Activated effector memory CD4-positive, alpha-beta T cell treated with anti-CD3 and anti-CD28 coated beads, Interleukin-2, amount 50 U/mL, for 16 hours (primary cell): ENCODE measurements at regions not wholly inside any gene's neighbourhood (a gene's known extent, or its start where the extent isn't known, plus 50 kb on each side); places are given as distances from the start of the nearest gene placed in this dataset.

ENCODE experiments used
- DNase-seq: peaks from one replicate; pipeline ENCODE4 v3.0.0-alpha.2; 2020

DNA sequence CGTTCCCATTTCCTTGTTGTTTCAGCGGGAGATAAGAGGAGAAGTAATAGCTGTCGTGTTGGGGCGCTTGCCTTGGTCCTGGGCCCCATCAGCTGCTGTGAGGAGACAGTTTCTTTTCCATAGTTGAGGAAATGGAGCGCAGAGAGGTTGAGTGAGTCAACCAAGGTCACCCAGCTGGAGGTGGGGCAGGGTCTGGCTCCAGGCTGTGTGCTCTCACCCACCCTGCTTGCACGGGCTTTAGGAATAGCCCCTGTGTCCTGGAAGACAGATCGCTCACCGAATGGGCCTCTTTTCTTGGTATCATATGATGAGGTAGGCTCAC lies 165.7 kb upstream of the RTL1 start:
- peak; percentile 14 for DNase-seq

DNA sequence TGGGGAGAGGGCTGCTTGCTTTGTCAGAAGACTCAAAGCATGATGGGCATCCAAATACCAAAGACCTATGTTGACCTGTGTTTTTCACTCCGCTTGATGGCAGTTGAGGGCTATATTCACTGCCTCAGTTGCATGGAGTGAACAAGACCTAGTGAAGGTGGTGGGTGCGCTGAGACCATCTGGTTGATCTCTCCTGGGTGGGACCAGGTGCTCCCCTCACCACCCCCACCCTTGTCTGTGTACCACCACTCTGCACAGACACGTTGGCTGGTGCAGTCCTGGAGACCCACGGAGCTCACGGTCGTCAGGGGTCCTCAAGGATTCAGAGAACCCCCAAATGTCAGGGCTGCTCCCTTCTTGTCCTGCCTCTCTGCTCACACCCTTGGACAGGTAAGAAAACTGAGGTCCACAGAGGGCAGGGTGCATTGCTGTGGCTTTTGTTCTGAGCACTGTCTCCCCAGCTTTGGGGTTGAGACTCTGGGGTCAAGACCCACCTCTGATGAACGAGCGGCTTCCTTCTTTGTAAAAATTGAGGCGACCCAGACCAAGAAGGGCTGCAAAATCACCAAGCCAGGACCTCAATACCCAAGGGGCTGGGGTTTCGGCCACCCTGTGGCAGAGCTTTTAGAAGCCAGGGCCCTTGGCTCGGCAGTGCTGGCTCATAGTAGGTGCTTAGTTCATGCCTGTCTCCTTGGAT lies 166.3 kb upstream of the RTL1 start:
- peak; percentile 34 for DNase-seq

DNA sequence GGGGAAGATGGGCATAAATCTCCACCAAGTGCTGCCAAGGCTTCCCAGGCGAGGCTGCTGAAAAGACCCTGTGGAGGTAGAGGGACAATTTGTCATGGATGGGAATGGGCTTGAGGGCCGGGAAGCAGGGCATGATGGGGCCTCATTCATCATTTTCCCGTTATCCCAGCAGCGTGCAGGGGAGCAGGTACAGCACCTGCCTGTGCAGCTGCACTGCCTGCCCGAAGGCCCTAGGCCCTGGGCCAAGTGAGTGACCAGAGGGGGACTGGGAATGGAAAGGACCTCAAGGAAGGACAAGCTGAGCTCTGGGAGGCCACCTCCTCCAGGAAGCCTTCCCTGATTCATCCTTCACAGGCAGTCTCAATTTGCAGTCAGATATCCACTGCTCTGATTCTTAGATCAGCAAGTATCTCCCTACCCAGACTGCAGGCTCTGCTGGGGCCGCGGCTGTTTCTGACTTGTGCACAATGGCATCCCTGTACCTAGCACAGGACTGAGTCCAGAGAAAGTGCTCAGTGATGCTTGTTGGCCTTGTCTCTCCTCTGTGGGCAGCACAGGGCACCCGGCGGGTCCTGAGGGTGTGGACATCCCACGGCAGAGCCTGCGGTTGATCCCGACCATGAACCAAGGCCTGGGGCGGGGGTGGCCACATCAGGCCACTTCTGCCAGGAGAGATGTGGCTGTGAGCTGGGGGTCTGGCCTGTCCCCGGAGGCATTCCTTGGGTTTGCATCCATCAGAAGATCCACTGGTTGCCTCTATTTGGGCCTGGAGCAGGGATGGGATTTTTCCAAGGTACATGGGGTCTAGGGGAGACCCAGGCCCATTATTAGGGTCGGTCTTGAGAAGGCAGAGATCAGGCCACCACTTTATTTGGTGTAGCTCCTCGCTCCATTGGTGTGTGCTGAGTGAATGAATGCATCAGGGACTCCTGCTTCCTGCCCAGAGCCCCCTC lies 167.3 kb upstream of the RTL1 start:
- DNase-seq: peak; percentile 50

DNA sequence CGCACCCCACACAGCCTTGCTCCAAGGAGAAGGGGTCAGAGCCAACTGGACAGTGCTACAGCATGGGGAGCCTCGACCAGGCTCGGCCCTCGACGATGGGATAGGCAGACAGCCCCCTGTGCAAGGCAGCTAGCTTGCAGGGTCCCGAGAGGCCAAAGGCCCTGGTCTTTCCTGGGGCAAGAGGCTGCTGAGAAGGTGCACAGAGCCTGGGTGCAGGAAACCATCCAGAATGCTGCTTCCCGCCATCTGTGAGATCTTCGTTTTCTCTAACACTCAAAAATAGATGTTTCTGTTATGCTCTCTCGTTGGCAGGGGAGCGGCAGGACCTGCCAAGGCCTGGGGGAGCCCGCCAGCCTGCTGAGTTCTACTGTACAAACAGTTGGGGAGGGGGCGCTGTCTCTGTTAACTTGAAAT lies 168.0 kb upstream of the RTL1 start:
- DNase-seq: peak; percentile 45

DNA sequence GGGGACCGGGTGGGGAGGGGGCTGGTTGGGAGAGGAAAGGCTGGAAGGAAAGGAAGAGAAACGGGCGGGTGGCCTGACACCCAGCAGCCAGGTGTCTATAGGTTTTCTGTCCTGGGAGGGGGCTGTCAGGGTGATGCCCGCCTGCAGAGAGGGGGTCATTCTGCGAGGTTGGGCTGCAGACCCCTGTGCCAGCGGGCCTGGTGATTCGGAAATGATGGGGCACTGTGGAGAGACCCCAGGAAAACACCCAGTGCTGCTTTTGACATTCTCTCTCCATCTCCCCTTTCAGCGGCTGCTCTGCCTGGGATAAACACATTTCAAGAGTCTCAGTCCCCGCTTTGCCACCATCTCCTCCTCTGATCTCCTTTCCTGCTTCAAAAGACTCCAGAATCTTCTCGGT lies 168.5 kb upstream of the RTL1 start:
- DNase-seq: peak; percentile 39

DNA sequence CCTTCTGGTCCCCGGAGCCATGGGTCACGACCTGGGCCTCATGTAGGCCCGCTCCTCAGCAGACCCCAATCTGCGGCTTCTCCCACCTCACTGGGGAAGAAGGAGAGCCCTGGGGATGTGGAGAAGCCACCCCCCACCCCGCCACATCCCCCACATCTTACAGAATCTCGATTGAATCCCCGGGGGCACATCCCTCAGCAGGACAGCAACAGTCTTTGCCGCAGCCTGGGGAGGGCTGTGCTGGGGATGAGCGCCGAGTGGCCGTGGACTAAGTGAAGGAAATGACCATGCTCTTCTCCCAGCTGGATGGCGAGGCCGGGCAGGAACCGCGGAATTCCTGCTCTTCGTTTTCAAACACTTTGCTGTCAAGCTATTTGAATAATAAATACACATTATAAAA lies 169.0 kb upstream of the RTL1 start:
- peak; percentile 28 for DNase-seq

DNA sequence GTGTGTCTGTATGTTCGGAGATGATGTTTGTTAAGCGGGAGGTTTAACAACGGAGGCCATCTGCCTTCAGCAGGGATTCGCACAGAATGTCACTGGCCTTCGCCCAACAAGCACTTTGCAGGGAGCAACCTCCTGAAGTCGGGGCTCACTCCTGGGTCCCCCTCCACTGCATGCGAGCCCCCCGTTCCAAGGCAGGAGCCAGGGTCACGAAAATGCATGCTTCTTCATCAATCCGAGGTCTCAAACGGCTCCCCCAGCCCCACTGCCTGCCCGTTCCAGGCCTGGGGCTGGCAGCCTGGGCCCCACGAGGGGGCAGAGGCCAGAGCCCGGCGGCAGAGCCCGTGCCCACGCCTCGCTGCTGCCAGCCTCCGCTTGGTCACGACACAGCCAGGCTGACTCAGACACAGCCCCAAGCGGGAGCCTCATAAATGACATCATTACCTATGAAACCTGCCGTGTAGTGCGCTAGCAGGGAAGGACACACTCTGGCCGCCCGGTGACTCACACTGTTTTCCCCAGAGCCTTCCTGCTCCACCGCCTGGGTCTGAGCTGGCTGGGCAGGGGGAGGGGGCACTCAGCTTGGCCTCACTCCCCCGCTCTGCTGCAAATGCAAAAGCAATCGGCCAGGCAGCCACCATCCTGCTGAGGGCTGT lies 169.5 kb upstream of the RTL1 start:
- DNase-seq: peak; percentile 41

DNA sequence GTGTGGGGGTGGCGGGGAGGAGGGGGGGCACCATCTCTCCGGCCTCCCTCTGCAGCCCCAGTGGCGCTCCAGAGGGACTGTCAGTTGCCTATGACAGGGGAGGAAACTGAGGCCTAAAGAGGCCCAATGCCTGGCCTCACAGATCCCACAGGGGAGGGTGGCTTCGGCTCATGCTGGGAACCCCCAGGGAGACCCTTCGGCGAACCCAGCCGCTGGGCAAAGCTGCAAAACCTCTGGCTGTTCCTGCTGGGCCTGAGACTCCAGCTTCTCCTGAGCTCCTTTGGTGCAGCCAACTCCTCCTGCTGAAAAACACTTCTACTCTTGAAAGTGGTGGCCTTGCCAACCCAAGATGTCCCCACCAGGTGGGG lies 170.1 kb upstream of the RTL1 start:
- DNase-seq: no peak

DNA sequence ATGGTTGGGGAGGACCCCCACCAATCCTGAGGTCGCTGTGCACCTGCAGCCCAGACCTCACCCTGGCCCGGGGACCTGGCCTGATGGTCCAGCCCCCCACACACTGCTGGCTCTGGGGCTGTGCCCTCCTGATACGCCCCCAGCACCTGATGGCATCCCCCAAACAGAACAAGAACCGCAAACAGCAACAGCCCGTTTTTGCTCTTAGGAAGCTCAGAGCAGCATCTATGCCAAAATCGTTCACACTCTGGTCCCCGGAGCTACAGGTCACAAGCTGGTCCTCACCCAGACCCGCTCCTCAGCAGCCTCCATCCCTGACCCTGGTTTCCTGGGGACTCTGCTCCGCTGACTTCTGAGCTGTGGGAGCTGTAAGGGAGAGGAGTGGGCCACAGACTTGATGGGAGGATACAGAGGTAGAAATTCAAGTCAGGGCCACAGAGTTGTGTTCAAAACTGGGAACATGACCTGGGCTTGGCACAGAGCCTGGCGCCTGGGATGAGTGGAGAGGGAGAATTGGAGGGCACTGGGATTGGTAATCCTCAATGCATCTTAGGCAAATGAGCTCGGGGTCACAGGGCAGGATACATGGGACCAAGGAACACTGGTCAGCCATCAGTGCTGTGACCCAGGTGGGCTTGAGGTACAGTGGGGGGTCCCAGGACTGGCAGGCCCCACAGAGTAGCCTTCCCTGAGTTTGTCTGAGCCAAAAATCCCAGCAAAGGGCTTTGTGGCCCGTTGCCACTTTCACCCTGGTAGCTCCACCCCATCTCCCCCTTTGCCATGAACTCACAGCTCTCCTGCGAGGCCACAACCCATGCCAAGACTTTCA lies 170.9 kb upstream of the RTL1 start:
- peak; percentile 50 for DNase-seq

DNA sequence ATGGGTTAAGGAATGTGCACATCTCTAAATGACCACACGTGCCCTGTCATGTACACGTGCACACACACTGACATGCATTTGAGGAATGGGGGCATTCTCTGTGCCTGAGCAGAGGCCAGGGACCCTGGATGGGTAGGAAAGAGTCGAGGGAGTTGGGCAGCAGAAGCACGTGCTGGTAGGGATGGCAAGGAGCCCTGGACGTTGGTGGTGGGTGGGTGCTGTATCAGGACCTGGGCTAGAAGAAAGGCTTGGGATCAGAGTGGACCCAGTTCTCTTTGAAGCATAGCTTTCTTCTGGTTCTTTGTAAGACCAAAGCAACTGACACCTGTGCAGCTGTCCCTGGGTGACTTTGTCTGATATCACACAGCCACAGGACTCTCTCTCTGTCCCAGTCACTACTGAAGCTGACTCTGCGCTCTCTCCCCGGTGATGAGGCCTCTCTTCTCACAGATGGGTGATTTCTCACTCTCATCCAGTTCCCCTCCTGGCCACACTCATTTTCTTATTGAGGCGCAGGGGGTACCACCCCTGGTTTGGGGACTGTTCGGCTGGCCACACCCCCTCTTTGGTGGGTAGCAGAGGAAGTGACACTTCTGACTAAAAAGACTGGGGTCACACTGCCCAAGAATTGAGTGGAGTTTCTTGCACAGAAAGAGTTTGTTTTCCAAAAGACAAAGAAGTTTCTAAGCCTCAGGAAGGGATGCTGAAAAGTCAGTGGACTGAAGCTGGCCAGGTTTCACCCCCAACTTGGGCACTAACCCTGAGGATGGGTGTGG lies 171.7 kb upstream of the RTL1 start:
- peak; percentile 30 for DNase-seq

DNA sequence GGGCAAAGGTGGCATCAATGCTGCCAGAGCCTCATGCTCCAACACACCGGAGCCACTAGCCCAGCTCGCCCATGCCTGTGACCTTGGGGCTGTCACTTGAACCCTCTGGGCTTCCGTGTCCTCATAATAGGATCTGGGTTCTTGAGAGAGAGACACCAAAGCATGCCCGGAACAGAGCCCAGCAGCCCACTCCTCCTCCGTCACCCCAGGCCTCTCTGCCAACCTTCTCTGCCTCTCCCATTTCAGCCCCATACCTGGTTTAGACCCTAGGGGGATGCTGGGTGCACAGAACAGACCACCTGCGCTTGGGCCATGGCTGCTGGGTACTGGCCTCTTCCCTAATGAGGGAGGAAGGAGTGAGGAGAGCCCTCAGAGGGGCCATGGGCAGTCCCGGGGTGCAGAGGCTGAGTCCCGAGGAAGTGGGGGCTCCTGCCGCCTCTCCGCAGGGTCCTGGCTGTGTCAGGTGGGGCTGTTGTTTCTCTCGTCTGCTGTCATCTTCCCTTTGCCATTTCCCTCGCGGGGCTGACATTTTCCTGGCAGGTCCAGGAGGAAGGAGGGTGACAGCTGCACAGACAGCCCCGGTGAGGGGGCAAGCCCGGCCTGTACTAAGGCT lies 172.4 kb upstream of the RTL1 start:
- DNase-seq: peak; percentile 46

DNA sequence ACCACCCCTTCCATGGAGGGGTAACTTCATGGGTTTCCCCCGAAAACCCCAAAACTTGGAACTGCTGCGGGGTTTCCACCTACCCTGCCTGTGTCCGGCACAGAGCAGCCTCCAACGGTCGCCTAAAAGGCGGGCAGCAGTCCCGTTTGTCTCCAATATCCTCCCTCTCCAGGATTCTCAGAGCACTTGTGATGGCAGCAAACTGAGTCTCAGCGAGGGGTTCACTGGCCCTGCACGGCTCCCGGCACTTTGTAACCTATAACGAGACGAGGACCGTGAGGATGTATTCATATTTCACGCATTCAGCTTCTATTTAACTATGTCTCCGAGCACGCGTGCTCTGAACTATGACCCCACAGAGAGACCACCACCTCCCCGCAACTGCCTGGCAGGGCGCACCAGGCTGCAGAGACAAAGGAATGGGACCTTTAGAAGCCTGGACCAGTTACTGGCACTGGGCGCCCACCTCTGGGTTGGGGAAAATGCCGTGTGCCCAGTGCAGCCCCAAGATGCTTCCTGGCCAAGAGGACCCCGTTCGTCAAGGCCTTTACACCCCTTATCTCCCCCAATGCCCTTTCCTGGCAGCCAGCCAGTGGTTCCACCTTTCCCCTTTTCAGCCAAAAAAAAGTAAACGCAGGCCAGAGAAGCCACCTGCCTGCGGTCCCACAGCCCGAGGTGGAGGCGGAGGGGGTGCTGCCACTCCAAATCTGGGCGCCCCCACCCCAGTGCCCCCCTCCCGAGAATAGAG lies 173.1 kb upstream of the RTL1 start:
- DNase-seq: peak; percentile 44

DNA sequence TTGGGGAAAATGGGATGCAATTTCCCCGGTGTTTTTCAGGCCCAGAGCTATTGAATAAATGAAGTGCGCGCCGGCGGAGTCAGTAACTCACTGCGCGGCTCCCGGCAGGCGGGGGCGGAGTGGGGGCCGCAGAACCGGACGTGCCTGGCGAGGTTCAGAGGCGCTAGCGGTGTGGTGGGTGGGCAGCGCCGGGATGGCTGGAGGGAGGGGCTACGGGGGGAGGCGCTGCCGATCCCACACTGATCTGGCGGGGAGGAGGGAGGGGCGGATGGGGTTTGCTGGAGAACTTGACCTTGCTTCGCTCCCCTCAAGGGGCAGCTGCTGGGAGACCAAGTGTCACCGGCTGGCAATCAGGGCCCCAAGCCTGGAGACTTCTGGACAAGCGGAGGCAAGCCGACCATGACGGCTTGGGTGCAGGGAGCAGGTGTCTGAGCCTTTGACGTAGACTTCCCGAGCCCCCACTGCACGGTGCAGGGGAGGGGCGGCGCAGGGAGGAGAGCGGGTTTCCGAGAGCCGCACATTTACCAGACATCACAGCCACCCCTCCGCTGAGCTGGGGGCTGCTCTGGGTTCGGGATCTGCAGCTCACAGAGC lies 174.1 kb upstream of the RTL1 start:
- peak; percentile 58 for DNase-seq

DNA sequence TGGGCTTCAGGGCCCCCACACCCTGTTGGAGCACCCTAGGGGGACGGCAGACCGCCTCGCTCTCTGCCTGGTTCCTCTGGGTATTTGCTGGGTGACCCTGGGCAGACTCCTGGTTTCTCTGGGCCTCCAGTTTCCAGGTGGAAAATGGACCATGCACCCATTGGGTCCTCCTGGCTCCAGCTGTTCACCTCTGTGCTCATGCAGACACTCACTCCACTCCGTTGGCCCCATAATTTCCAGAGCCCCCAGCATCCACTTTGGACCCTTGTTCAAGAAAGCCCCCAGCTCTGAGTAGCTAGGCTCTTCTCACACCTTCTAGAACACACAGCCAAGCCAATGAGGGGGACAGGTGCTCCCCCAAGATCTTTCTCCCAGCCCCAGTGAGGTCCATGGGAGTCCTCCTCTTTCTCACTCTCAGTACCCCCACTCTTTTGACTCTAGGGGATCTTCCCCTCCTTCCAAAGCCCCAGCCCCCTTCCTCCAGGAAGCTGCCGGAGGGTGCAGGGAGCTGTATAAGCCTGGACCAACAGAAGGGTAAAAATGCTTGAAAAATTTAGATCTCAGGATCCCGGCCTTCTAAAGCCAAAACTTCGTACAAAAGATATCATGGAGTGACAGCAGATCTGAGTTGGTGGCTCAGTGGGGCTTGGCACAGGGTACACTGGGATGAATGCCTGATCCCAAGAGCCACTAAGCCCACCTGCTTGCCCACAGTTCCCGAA lies 174.8 kb upstream of the RTL1 start:
- DNase-seq: no peak

DNA sequence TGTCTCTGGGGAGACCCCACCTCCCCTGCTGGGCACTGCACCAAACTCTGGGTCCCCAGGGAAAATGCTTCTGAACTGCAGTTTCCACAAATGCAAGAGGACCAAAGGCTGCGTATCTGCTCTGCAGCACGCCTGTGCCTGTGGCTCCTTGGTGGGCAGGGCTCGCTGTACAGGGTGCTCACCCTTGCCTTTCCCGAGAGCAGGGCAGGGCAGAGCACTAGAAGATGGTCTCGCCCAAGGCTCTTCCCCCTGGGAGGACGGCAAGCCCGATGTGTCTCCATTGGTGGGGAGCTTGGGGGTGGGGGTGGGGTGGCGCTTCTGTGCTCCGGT lies 175.3 kb upstream of the RTL1 start:
- no peak for DNase-seq

DNA sequence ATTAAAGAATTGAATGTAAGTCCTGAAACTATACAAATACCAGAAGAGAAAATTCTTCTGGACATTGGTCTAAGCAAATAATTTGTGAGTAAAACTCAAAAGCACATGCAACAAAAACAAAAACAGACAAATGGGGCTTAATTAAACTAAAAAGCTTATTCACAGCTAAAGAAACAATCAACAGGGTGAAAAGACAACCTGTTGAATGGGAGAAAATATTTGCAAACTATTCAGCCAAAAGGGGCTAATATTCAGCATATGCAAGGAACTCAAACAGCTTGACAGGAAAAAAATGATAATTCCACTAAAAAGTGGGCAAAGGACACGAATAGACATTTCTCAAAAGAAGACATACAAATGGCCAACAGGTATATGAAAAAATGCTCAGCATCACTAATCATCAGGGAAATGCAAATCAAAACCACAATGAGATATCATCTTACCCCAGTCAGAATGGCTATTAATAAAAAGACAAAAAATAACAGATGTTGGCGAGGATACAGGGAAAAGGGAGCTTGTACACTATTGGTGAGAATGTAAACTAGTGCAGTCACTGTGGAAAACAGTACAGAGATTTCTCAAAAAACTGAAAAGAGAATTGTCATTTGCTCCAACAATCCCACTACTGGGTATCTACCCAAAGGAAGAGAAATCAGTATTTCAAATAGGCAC lies 177.5 kb upstream of the RTL1 start:
- DNase-seq: no peak

DNA sequence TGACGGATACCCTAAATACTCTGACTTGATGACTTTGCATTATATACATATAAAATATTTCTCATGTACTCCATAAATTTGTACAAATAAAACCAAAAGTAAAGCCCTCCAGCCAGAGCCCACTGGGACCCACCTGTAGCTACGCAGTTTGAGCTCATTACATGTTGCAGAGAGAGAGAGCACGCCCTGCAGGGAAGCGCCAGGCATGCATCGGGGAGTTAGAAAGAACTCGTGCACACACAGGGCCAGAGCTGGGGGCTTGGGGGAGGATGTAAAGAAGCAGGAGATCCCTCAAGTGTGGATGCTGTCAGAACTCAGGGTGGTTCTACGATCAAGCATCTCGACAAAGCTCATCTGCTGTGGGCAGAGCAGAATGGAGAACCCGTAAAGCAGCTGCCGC lies 178.5 kb upstream of the RTL1 start:
- DNase-seq: peak; percentile 28

DNA sequence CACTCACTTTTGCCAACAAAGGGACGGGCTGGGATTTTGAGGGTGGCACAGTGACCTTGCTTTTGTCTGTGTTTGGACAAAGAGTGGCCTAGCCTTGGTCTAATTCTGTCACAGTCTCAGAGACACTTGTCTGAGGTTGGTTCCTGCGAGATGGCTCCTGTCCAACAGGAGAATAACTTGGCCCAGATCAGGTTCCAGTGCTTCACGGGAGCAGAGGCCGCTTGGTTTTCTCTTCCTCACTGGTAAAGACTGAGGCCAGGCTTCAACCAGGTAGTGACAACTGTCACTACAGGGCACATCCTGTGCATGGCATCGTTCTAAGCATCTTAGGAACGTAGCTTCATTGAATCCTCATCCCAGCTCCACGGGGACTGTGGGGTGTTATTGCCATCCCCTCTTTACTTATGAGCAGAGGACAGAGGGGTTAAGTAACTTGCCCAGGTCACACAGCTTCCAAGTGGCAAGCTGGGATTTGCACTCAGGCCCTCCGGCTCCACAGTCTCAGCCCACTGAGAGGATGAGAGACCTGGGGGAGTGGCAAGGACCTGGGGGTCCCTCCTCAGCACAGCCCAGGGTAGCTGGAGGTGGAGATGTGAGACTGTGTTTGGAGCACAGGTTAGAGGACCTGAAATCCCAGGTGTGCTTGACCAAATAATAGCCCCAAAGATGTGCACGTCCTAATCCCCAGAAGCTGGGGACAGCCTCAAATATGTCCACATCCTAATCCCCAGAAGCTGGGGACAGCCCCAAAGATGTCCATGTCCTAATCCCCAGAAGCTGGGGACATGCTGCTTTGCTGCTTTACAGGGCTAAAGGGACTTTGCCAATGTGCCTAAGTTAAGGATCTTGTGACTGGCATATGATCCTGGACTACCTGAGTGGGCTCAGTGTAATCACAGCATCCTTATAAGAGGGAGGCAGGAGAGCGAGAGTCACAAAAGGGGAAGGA lies 179.2 kb upstream of the RTL1 start:
- DNase-seq: peak; percentile 45
